ENCODE measurements at regions not wholly inside any gene's neighbourhood (a gene's known extent, or its start where the extent isn't known, plus 50 kb on each side); places are given as distances from the start of the nearest gene placed in this dataset.

DNA sequence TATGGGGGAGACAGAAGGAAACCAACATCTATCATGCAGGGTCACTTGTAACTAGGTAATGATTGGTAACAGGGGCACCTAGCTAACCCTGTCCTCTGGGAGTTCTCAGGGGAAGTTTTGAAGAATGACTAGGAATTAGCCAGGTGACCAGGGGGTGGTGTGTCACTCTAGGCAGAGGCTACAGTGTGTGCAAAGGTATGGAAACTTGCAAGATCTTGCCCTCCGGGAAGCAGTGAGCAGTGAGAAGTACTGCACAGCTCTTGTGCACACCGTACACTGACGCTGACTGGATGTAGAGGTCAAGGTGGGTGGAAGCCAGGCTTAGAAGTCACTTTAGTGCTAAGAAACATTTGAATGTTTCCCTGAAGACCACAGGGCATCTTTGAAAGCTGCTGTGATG lies 62.9 kb upstream of the LMO4 start:
- Mint-ChIP-seq H3K4me3 (no peak overlapping the region), H3K9me3 (peaks cover 0 to 4% of the 10 kb centered on the region in 2 donors), H3K4me1 (no peaks in the 10 kb centered on the region), H3K27ac (no peak overlapping the region), H3K27me3 (peaks cover 25% of the 10 kb centered on the region)
- ATAC-seq (no peak), DNase-seq (no peak)

DNA sequence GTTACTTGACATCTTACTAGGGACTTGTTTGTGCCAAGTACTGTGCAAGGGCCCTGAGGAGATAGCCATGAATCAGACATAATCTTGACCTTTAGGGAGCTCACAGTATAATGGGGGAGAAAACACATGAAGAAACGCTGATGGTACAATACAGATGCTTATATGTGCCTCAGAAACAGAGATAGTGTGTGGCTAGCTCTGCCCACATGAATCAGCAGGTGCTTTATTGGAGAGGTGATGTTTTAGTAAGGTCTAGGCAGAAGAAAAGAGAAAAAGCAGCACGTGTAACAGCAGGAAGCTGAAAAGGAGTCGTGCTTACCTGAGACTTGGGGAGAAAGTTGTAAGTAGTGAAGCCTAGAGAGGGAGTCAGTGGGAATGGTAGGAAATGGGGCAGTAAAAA lies 60.6 kb upstream of the LMO4 start:
- DNase-seq (no peak), ATAC-seq (no peak)
- H3K9me3 Mint-ChIP-seq, result peaks cover 0 to 4% of the 10 kb centered on the region in 2 donors
- peaks cover 25% of the 10 kb centered on the region for H3K27me3 Mint-ChIP-seq
- no peak overlapping the region for H3K27ac Mint-ChIP-seq
- no peaks in the 10 kb centered on the region for H3K4me1 Mint-ChIP-seq
- no peak overlapping the region for H3K4me3 Mint-ChIP-seq

DNA sequence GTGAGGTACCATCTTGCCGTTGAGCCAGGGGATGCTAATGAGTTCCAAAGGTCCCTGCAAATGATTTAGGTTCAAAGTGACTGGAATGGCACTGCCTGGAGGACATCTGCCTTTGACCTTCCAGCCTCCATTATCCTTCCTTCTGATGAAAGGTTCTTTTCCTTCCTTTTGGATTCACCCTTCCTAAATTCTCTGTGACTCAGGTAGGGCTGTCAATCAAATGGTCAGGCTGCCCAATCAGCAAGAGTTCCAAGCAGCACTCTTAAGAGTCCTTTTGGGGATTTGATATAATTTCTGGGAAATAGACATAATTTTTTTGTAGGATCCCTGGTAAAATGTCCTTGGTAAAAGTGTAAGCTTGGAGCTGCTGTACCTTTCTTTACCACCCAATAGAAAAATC lies 58.8 kb upstream of the LMO4 start:
- H3K27ac Mint-ChIP-seq, result no peak overlapping the region
- ATAC-seq (no peak), DNase-seq (no peak)
- H3K4me3 Mint-ChIP-seq, result no peak overlapping the region
- H3K4me1 Mint-ChIP-seq, result no peaks in the 10 kb centered on the region
- peaks cover 27% of the 10 kb centered on the region for H3K27me3 Mint-ChIP-seq
- peaks cover 0 to 4% of the 10 kb centered on the region in 2 donors for H3K9me3 Mint-ChIP-seq

DNA sequence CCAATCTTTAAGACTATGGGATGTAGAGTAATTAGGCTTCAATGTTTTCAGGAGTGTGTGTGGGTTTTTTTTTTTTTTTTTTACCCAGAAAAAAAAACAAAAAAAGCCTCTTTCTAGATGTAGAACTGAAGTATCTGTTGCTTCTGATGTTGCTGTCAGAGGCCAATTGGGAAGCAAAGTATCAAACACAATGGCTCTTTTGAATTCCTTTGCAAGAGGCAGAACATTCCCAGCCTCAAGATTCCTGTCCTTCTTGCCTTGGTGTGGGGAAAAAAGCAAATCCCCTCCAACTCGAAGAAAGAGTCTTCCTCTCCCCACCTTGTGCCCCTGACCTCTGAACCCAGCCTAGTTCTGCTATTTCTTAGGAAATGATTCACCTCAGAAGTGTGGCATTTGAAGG lies 55.4 kb upstream of the LMO4 start:
- Mint-ChIP-seq H3K4me1 (no peaks in the 10 kb centered on the region), H3K4me3 (no peak overlapping the region), H3K27ac (no peak overlapping the region), H3K27me3 (peaks cover 21% of the 10 kb centered on the region), H3K9me3 (no peaks in the 10 kb centered on the region)
- DNase-seq (no peak), ATAC-seq (no peak)

DNA sequence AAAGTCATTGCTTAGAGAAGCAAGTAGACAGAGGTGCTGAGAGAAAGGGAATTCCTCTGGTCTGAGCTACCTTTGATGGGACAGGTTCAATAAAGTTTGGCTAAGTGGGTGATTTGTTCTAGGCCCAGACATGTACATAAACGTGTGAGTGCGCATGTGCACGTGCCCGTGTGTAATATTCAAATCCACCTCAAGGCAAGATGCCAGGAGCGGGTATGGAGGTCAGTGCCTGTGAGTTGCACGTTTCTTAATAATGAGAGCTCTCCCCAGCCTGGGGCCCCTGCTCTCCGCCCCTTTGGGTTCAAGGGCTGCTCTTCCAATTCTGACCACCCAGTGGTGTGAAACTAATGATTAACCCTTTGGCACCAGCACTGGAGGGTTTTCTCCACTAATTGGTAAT lies 53.8 kb upstream of the LMO4 start:
- Mint-ChIP-seq H3K9me3 (no peaks in the 10 kb centered on the region), H3K4me3 (no peak overlapping the region), H3K27me3 (peaks cover 24% of the 10 kb centered on the region), H3K4me1 (no peaks in the 10 kb centered on the region), H3K27ac (no peak overlapping the region)
- DNase-seq, result no peak
- ATAC-seq, result no peak

DNA sequence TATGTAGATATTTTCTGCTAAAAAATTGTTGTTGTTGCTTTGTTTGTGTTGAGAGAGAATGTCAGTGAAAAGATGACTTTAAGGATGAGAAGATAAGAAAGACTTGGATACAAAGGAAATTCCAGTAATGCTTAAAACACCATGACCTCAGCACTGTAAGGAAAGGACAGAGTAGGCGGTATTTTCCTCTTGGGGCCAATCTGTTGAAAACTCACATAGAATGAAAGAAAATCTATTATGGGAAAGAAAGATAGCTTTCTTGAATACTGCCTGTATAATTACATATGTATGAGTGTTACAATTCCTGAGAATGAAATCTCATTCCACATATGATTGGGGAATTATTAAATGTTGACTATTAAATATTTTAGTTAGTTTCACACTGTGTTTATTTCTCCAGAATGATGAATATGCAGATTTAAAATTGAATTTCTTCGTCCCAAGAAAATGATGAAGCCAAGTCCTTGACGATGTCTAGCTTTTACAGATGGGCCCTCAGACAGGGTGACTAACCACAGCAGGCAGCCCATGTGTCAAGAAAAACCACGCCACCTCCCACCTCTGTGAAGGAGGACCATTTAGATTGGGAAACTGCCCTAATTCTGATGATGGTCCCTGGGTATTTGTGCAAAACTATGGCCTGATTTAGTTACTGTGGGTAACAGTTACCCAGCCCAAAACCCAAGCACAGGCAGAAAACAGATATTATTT lies 49.7 kb upstream of the LMO4 start:
- Mint-ChIP-seq H3K4me1 (no peaks in the 10 kb centered on the region), H3K4me3 (no peak overlapping the region), H3K9me3 (no peaks in the 10 kb centered on the region), H3K27ac (no peak overlapping the region), H3K27me3 (peaks cover 15% of the 10 kb centered on the region)
- ATAC-seq (no peak), DNase-seq (no peak)

Measured in stimulated activated naive CD8-positive, alpha-beta T cell treated with anti-CD3 and anti-CD28 coated beads, Interleukin-15, amount 100 ng/mL, for 72 hours (primary cell).